ENCODE measurements at regions not wholly inside any gene's neighbourhood (a gene's known extent, or its start where the extent isn't known, plus 50 kb on each side); places are given as distances from the start of the nearest gene placed in this dataset.

DNA sequence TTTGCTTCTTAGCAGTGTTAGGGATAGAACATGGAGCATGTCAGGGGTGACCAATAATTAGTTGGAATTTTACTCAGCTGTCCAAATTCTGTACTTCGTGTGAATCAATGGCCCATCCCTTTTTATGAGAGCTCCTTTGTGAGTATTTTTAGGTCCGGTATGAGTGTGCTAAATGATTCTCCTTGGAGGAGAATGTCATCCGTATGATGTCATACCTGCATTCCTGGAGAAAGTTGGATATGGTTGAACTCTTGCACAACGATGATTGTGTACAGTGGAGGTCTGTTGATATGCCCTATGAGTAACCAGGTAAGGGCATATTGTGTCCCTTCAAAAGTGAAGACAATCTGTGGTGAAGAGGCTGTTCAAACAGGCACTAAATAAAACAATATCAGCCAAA, 400.8 kb downstream of the GXYLT1 start:
- DNase-seq: no peak

DNA sequence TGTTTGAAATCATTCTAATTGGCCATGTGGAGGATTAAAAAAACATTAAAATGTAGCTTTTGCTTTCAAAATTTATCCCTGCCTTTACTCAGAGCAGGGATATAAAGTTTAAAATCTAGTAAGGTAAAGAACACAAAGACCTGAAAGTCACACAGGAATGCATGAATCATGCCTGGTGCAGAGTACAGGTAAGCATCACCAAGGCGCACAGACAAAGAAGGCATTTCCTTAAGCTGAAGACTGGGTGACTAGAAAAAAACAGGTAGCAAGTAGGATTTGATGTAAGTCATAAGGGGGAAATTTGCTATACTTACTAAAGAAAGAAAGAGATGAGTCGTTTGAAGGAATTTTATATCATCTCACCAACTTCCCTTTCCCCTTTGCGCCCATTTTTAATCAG, 405.6 kb downstream of the GXYLT1 start:
- no peak for DNase-seq

GRCh38 chr12:41737423-41737822, 407.3 kb downstream of the GXYLT1 start:
- no peak for DNase-seq

DNA sequence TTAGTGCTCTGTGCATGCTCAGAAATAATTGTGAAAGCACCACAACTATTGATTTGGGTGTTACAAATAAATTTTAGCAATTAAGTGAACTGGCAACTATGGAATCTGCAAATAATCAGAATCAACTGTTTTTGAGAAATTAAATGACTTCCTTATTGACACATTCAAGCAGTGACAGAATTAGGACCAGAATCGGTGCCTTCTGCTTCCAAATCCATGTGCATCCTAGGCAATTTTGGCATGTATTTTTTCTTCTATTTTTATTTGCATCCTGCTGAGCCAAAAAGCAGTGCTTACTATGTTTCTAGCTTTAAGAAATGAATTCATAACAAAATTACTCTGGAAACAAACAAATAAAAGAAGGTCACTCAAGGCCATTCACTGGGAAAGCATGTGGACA, 408.2 kb downstream of the GXYLT1 start:
- no peak for DNase-seq

GRCh38 chr12:41731691-41732090, 413.0 kb downstream of the GXYLT1 start:
- no peak for DNase-seq

- no peak for DNase-seq
Observed at GRCh38 chr12:41731061-41731460, 413.6 kb downstream of the GXYLT1 start.

DNA sequence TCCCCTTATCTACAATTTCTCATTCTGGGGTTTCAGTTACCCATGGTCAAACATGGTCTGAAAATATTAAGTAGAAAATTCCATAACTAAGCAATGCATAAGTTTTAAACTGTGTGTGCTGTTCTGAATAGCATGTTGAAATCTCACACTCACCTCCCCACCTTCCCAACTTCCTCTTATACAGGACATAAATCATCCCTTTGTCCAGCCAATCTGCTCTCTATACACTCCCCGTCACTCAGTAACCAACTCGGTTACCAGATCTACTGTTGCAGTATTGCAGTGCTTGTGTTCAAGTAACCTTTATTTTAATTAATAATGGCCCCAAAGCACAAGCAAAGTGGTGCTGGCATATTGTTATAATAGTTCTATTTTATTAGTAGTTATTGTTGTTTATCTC, 420.5 kb downstream of the GXYLT1 start:
- no peak for DNase-seq

- DNase-seq: no peak
Observed at GRCh38 chr12:41719214-41719613, 425.5 kb downstream of the GXYLT1 start.

GRCh38 chr12:41715256-41715655, 429.4 kb downstream of the GXYLT1 start:
- no peak for DNase-seq

GRCh38 chr12:41709463-41710285, 435.0 kb downstream of the GXYLT1 start:
- no peak for DNase-seq

DNA sequence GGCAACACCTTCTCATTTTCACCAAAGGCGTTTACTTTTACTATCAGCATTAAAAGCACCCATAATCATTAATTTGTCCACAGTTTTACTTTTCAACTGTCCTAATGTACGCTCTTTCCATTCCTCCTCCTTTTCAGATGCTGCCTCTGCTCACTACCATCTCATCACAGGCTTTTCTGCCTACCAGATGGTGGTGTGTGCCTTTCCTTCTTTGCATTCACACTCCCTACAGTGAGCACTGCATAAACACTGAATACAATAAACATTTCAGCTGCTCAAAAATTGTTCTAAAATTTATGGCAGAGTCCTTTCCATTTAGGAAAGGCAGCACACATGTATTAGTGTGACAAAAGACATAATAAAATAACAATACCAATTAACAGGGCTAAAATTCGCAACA, 435.7 kb downstream of the GXYLT1 start:
- DNase-seq: no peak

GRCh38 chr12:41706376-41706775, 438.3 kb downstream of the GXYLT1 start:
- no peak for DNase-seq

DNA sequence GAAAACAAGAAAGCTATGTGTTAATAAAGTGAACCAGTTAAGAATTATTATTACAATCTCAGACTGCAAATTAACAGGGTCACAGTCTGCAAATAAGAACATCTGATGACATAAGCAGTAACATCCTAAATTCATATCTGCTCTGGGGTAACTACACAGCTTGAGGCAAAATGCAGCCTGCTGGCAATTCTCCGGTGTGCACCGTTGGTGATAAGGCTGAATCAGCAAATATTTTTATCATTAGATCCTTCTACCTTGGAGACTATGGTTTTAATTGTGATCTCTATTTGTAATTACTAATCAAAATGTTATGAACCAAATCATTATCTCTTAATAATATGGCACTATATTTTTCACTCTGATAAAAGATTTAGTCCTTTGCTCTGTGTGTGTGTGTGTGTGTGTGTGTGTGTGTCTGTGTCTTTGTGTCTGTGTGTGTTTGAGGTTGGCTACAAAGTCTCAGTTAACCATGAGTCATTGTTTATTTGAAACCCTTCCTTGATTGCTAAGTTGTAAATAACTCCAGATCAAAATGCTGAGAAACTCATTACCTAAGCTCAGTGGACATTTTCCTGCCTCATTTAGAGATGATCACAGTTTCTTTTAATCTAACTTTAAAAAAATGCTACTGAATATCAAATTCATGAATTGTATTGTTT, 442.6 kb downstream of the GXYLT1 start:
- no peak for DNase-seq

DNA sequence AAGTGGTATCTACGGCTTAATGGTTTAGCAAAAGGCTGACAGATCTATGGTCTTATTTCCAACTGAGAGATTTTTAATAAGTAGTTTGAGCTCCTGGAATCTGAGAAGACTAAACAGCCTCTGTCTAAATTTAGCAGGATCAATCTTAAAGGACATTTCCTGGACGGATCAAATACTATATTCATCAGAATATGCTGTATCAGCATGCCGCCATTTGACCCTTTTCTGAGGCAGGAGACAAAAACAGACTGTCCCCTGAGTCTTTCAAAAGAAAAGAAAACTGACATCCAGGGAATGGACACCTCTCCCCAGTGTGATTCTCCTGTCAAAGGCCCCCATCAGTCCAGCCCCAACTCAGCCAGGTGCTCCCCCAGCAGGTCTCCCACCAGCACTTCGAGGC, 443.7 kb downstream of the GXYLT1 start:
- no peak for DNase-seq

- no peak for DNase-seq
Observed at GRCh38 chr12:41699658-41700057, 445.0 kb downstream of the GXYLT1 start.

DNA sequence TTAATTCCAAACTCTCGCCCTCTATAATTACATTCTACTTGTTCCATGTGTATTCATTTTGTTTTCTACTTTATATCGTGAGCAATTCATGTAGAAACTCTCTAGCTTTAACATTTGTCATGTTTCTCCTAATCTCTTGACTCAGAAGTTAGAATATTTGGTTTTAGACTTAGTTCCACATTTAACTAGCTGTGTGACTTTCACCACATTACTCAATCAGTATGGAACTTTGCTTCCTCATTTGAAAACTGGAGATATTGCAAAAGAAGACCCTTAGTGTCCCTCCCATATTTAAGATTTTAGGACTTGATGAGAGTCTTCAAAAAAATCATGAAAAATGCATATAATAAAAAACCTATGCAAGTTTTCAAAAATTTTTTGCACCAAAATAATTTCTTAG, 447.5 kb downstream of the GXYLT1 start:
- DNase-seq: no peak

DNA sequence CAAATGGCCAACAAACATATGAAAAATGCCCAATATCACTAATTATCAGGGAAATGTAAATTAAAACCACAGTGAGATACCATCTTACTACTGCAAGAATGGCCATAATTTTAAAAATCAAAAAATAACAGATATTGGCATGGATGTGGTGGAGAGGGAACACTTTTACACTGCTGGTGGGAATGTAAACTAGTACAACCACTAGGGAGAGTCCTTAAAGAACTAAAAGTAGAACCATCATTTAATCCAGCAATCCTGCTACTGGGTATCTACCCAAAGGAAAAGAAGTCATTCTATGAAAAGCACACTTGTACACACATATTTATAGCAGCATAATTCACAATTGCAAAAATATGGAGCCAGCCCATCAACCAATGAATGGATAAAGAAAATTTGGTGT, 459.7 kb downstream of the GXYLT1 start:
- no peak for DNase-seq

- DNase-seq: no peak
Observed at GRCh38 chr12:41683513-41684240, 461.0 kb downstream of the GXYLT1 start.

GRCh38 chr12:41683023-41683422, 461.7 kb downstream of the GXYLT1 start:
- DNase-seq: no peak

DNA sequence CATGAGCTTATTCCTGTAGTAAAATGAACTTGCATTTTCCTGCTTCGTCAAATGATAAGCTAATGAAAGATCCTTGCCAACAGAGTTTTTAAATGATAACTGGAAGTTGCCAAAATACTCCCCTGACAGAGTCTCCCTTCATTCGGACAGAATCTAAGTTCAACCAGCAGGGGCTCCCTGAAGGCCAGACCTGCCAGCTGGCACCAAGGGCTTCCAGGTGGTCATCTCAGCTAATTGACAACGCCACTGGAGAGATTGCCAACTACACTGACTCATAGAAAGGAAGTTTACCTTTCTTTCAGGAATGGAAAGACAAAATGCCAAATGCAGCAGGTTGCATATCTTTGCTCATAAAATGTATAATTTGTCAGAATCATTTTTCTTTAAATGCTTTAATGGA, 462.8 kb downstream of the GXYLT1 start:
- no peak for DNase-seq

DNA sequence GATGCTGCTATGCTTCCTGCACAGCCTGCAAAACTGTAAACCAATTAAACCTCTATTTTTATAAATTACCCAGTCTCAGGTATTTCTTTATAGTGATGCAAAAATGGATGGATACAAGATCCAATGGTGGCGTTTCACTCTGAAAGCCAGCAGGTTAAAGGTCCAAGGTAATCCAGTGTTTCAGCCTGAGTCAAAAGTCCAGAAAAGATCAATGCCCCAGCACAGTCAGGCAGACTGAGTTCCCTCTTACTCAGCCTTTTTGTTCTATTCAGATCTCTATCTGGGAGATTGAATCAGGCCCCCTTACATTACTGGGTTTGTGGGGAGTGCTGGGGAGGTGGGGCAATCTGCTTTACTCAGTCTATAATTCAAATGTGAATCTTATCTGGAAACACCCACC, 464.5 kb downstream of the GXYLT1 start:
- DNase-seq: no peak

DNA sequence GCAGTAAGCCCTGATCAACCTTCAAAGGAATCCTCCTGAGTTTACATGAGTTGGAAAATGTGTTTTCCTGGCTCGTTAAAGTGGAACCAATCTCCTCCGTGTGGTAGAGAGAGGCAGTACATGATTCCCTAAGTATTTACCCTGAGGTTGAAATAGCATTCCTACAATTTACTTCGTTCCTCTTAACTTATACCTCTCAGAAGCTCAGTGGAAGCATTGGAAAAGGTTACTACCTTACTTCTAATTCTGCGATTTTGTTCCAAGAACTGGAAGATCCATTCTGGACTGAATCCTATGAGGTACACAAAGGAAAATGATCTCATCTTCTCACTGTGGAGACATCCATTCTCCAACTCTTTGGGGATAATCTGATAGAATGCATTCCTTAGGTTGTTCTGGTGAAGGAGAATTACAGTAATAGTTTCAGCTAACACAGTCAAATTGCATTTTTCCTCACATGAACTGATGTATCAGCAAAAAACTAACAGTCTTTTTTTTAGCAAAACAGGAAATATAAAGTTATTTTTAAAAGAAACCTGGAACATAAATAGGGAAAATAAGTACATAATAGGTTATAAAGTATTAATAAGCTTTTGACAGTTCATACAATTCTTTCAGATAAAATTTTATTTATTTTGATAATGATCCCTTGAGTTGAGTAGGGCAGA, 475.6 kb downstream of the PDZRN4 start:
- no peak for DNase-seq

DNA sequence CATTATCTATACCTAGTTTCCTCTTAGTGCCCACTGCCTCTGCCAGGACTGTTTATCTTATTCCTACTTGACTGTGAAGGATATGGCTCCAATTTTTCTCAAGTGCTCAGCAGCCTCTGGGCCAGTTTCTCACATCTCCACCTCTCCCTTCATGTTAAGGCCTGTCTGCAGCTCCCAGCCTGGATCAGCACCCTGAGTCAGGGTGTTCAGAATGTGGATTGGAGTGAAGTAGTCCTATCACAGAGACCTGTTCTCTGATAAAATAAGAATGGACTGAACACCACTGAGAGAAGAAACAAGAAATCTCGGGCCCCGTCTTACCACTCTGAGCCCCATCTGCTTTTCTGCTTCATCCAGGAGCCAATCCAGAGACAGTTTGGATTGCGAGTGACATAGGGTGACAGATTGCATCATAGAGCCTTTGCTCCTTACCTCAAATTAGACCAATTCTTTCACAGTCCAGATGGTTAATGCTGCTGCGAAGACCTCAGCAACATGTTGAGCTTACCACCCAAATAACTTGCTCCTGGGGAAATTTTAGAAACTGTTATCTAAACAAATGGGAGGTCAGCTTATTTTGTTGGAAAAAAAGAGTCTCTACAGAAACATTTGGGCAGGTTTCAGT, 473.1 kb downstream of the PDZRN4 start:
- DNase-seq: no peak
